ENCODE measurements at regions not wholly inside any gene's neighbourhood (a gene's known extent, or its start where the extent isn't known, plus 50 kb on each side); places are given as distances from the start of the nearest gene placed in this dataset.
"Not testable (repeated sequence)": the region's sequence is repeated elsewhere in the genome, so short reads cannot be mapped to it uniquely, and the experiment has no call there.

GRCh38 chr5:134471858-134472449, 53.5 kb upstream of the JADE2 start:
- not testable (repeated sequence) for TF ChIP-seq CTCF (conservative IDR thresholded peaks at IDR 0.05); ZFX (IDR thresholded peaks at IDR 0.05)
